ENCODE measurements at regions not wholly inside any gene's neighbourhood (a gene's known extent, or its start where the extent isn't known, plus 50 kb on each side); places are given as distances from the start of the nearest gene placed in this dataset.

- Histone ChIP-seq H3K9ac (ENCODE audit: low read length) (no peak overlapping the region), H3K4me3 (ENCODE audit: insufficient read depth in 1 of 2, low read depth in 1 of 2, low read length in 2 of 2) (no peak overlapping the region), H3K36me3 (ENCODE audit: control insufficient read depth in 1 of 2, insufficient read depth in 2 of 2, low read depth in 1 of 2, low read length in 2 of 2) (no peaks in the 10 kb centered on the region), H3K79me1 (replicated peaks; ENCODE audit: low read length, poor library complexity, severe bottlenecking) (no peaks in the 10 kb centered on the region), H3K18ac (ENCODE audit: low read depth in 1 of 2, low read length in 2 of 2) (no peak overlapping the region), H4K91ac (ENCODE audit: low read length) (no peak overlapping the region), H3K14ac (ENCODE audit: low read length in 2 of 2) (no peak overlapping the region), H3K23ac (ENCODE audit: low read length in 2 of 2) (no peak overlapping the region), H2BK120ac (ENCODE audit: low read depth, low read length) (no peak overlapping the region), H3K27me3 (ENCODE audit: control insufficient read depth in 1 of 2, insufficient read depth in 1 of 2, low read length in 2 of 2) (no peaks in the 10 kb centered on the region), H3K9me3 (ENCODE audit: control insufficient read depth, low read length) (no peaks in the 10 kb centered on the region), H3K4ac (ENCODE audit: low read depth in 1 of 2, low read length in 2 of 2) (no peak overlapping the region), H2AFZ (ENCODE audit: low read depth, low read length) (no peak overlapping the region), H3K4me1 (ENCODE audit: control insufficient read depth, insufficient read depth, low read depth, low read length) (no peaks in the 10 kb centered on the region), H2BK12ac (ENCODE audit: low read length in 2 of 2) (no peak overlapping the region), H3K27ac (ENCODE audit: low read length, poor library complexity, severe bottlenecking) (no peak overlapping the region), H2BK5ac (ENCODE audit: low read depth, low read length, poor library complexity, severe bottlenecking) (no peak overlapping the region), H4K8ac (ENCODE audit: low read length) (no peak overlapping the region), H2BK15ac (ENCODE audit: low read depth, poor library complexity, severe bottlenecking) (no peak overlapping the region), H3K4me2 (ENCODE audit: low read length, poor library complexity, severe bottlenecking) (no peak overlapping the region), H2AK5ac (ENCODE audit: low read length, severe bottlenecking) (no peak overlapping the region)
- DNase-seq = no peak
- WGBS = 76% methylated on average over 1 of the region's 2 CpGs
These were observed 87.7 kb downstream of the TMPRSS5 start for GRCh38 chr11:113618360-113618759.

GRCh38 chr11:113615773-113616172, 90.3 kb downstream of the TMPRSS5 start:
- WGBS = no CpG with 5 or more reads among the region's 1 CpG
- Histone ChIP-seq H3K27me3 (ENCODE audit: control insufficient read depth in 1 of 2, insufficient read depth in 1 of 2, low read length in 2 of 2) (no peaks in the 10 kb centered on the region), H2BK12ac (ENCODE audit: low read length in 2 of 2) (no peak overlapping the region), H2AFZ (ENCODE audit: low read depth, low read length) (no peak overlapping the region), H3K14ac (ENCODE audit: low read length in 2 of 2) (no peak overlapping the region), H3K4ac (ENCODE audit: low read depth in 1 of 2, low read length in 2 of 2) (no peak overlapping the region), H3K4me2 (ENCODE audit: low read length, poor library complexity, severe bottlenecking) (no peak overlapping the region), H4K91ac (ENCODE audit: low read length) (no peak overlapping the region), H3K9me3 (ENCODE audit: control insufficient read depth, low read length) (no peaks in the 10 kb centered on the region), H3K4me1 (ENCODE audit: control insufficient read depth, insufficient read depth, low read depth, low read length) (no peaks in the 10 kb centered on the region), H3K36me3 (ENCODE audit: control insufficient read depth in 1 of 2, insufficient read depth in 2 of 2, low read depth in 1 of 2, low read length in 2 of 2) (no peaks in the 10 kb centered on the region), H3K27ac (ENCODE audit: low read length, poor library complexity, severe bottlenecking) (no peak overlapping the region), H2BK5ac (ENCODE audit: low read depth, low read length, poor library complexity, severe bottlenecking) (no peak overlapping the region), H4K8ac (ENCODE audit: low read length) (no peak overlapping the region), H3K4me3 (ENCODE audit: insufficient read depth in 1 of 2, low read depth in 1 of 2, low read length in 2 of 2) (no peak overlapping the region), H3K23ac (ENCODE audit: low read length in 2 of 2) (no peak overlapping the region), H2BK15ac (ENCODE audit: low read depth, poor library complexity, severe bottlenecking) (no peak overlapping the region), H3K79me1 (replicated peaks; ENCODE audit: low read length, poor library complexity, severe bottlenecking) (no peaks in the 10 kb centered on the region), H3K9ac (ENCODE audit: low read length) (no peak overlapping the region), H2AK5ac (ENCODE audit: low read length, severe bottlenecking) (no peak overlapping the region), H2BK120ac (ENCODE audit: low read depth, low read length) (no peak overlapping the region), H3K18ac (ENCODE audit: low read depth in 1 of 2, low read length in 2 of 2) (no peak overlapping the region)
- no peak for DNase-seq

GRCh38 chr11:113615098-113615497, 91.0 kb downstream of the TMPRSS5 start:
- Histone ChIP-seq H2AK5ac (ENCODE audit: low read length, severe bottlenecking) (no peak overlapping the region), H3K23ac (ENCODE audit: low read length in 2 of 2) (no peak overlapping the region), H3K4me2 (ENCODE audit: low read length, poor library complexity, severe bottlenecking) (no peak overlapping the region), H3K27ac (ENCODE audit: low read length, poor library complexity, severe bottlenecking) (no peak overlapping the region), H2AFZ (ENCODE audit: low read depth, low read length) (no peak overlapping the region), H2BK120ac (ENCODE audit: low read depth, low read length) (no peak overlapping the region), H3K79me1 (replicated peaks; ENCODE audit: low read length, poor library complexity, severe bottlenecking) (no peaks in the 10 kb centered on the region), H3K9me3 (ENCODE audit: control insufficient read depth, low read length) (no peaks in the 10 kb centered on the region), H4K91ac (ENCODE audit: low read length) (no peak overlapping the region), H2BK15ac (ENCODE audit: low read depth, poor library complexity, severe bottlenecking) (no peak overlapping the region), H3K4me1 (ENCODE audit: control insufficient read depth, insufficient read depth, low read depth, low read length) (no peaks in the 10 kb centered on the region), H4K8ac (ENCODE audit: low read length) (no peak overlapping the region), H3K4ac (ENCODE audit: low read depth in 1 of 2, low read length in 2 of 2) (no peak overlapping the region), H3K36me3 (ENCODE audit: control insufficient read depth in 1 of 2, insufficient read depth in 2 of 2, low read depth in 1 of 2, low read length in 2 of 2) (no peaks in the 10 kb centered on the region), H3K14ac (ENCODE audit: low read length in 2 of 2) (no peak overlapping the region), H2BK12ac (ENCODE audit: low read length in 2 of 2) (no peak overlapping the region), H3K27me3 (ENCODE audit: control insufficient read depth in 1 of 2, insufficient read depth in 1 of 2, low read length in 2 of 2) (no peaks in the 10 kb centered on the region), H3K4me3 (ENCODE audit: insufficient read depth in 1 of 2, low read depth in 1 of 2, low read length in 2 of 2) (no peak overlapping the region), H3K18ac (ENCODE audit: low read depth in 1 of 2, low read length in 2 of 2) (no peak overlapping the region), H2BK5ac (ENCODE audit: low read depth, low read length, poor library complexity, severe bottlenecking) (no peak overlapping the region), H3K9ac (ENCODE audit: low read length) (no peak overlapping the region)
- 56% methylated on average over 3 of the region's 3 CpGs for WGBS
- no peak for DNase-seq

GRCh38 chr11:113614097-113614496, 92.0 kb downstream of the TMPRSS5 start:
- Histone ChIP-seq H3K4ac (ENCODE audit: low read depth in 1 of 2, low read length in 2 of 2) (no peak overlapping the region), H2BK12ac (ENCODE audit: low read length in 2 of 2) (no peak overlapping the region), H2AK5ac (ENCODE audit: low read length, severe bottlenecking) (no peak overlapping the region), H3K18ac (ENCODE audit: low read depth in 1 of 2, low read length in 2 of 2) (no peak overlapping the region), H4K8ac (ENCODE audit: low read length) (no peak overlapping the region), H3K4me2 (ENCODE audit: low read length, poor library complexity, severe bottlenecking) (no peak overlapping the region), H3K4me3 (ENCODE audit: insufficient read depth in 1 of 2, low read depth in 1 of 2, low read length in 2 of 2) (no peak overlapping the region), H3K27ac (ENCODE audit: low read length, poor library complexity, severe bottlenecking) (no peak overlapping the region), H3K23ac (ENCODE audit: low read length in 2 of 2) (no peak overlapping the region), H3K27me3 (ENCODE audit: control insufficient read depth in 1 of 2, insufficient read depth in 1 of 2, low read length in 2 of 2) (no peaks in the 10 kb centered on the region), H2BK120ac (ENCODE audit: low read depth, low read length) (no peak overlapping the region), H4K91ac (ENCODE audit: low read length) (no peak overlapping the region), H2BK5ac (ENCODE audit: low read depth, low read length, poor library complexity, severe bottlenecking) (no peak overlapping the region), H3K9ac (ENCODE audit: low read length) (no peak overlapping the region), H3K14ac (ENCODE audit: low read length in 2 of 2) (no peak overlapping the region), H2AFZ (ENCODE audit: low read depth, low read length) (no peak overlapping the region), H3K36me3 (ENCODE audit: control insufficient read depth in 1 of 2, insufficient read depth in 2 of 2, low read depth in 1 of 2, low read length in 2 of 2) (no peaks in the 10 kb centered on the region), H3K4me1 (ENCODE audit: control insufficient read depth, insufficient read depth, low read depth, low read length) (no peaks in the 10 kb centered on the region), H3K9me3 (ENCODE audit: control insufficient read depth, low read length) (no peaks in the 10 kb centered on the region), H3K79me1 (replicated peaks; ENCODE audit: low read length, poor library complexity, severe bottlenecking) (no peaks in the 10 kb centered on the region), H2BK15ac (ENCODE audit: low read depth, poor library complexity, severe bottlenecking) (no peak overlapping the region)
- DNase-seq = no peak
- 82% methylated on average over 2 of the region's 2 CpGs for WGBS
